M059J (cell line): ENCODE measurements at regions not wholly inside any gene's neighbourhood (a gene's known extent, or its start where the extent isn't known, plus 50 kb on each side); places are given as distances from the start of the nearest gene placed in this dataset.
A peak's percentile ranks its signal among the peaks of the same experiment; 100 is the strongest.

Experiments used
- DNase-seq: peaks from one replicate; pipeline ENCODE4 v3.0.0-alpha.2; 2012; ENCODE audit warnings: low read depth

GRCh38 chr2:194385376-194385775 lies 1271.7 kb upstream of the SLC39A10 start:
- no peak for DNase-seq

GRCh38 chr2:194383401-194383800 lies 1273.6 kb upstream of the SLC39A10 start:
- peak; percentile 1 for DNase-seq

GRCh38 chr2:194382221-194382620 lies 1274.8 kb upstream of the SLC39A10 start:
- no peak for DNase-seq

- DNase-seq = no peak
Observed at GRCh38 chr2:194380011-194380410, 1277.0 kb upstream of the SLC39A10 start.

GRCh38 chr2:194367390-194367789 lies 1289.6 kb upstream of the SLC39A10 start:
- peak; percentile 62 for DNase-seq

- DNase-seq = no peak
Observed at GRCh38 chr2:194363878-194364277, 1293.1 kb upstream of the SLC39A10 start.

GRCh38 chr2:194363295-194363694 lies 1293.7 kb upstream of the SLC39A10 start:
- DNase-seq = no peak

- DNase-seq = no peak
Observed at GRCh38 chr2:194352505-194352904, 1304.5 kb upstream of the SLC39A10 start.

- DNase-seq = no peak
Observed at GRCh38 chr2:194346193-194346592, 1310.8 kb upstream of the SLC39A10 start.

- no peak for DNase-seq
Observed at GRCh38 chr2:194345347-194345746, 1311.7 kb upstream of the SLC39A10 start.

GRCh38 chr2:194343167-194343566 lies 1313.9 kb upstream of the SLC39A10 start:
- no peak for DNase-seq

GRCh38 chr2:194332799-194333490 lies 1324.1 kb upstream of the SLC39A10 start:
- DNase-seq = no peak

GRCh38 chr2:194328456-194328855 lies 1328.6 kb upstream of the SLC39A10 start:
- DNase-seq = no peak

- DNase-seq = no peak
Observed at GRCh38 chr2:194327196-194327888, 1329.7 kb upstream of the SLC39A10 start.

GRCh38 chr2:194323740-194324139 lies 1333.3 kb upstream of the SLC39A10 start:
- no peak for DNase-seq

GRCh38 chr2:194320520-194320919 lies 1336.5 kb upstream of the SLC39A10 start:
- DNase-seq = no peak

- no peak for DNase-seq
Observed at GRCh38 chr2:194319222-194319992, 1337.6 kb upstream of the SLC39A10 start.

GRCh38 chr2:194314042-194314441 lies 1343.0 kb upstream of the SLC39A10 start:
- no peak for DNase-seq

- no peak for DNase-seq
Observed at GRCh38 chr2:194304191-194304590, 1352.8 kb upstream of the SLC39A10 start.

- DNase-seq = no peak
Observed at GRCh38 chr2:194301946-194302345, 1355.1 kb upstream of the SLC39A10 start.

- DNase-seq = no peak
Observed at GRCh38 chr2:194294156-194294555, 1362.9 kb upstream of the SLC39A10 start.

- peak; percentile 1 for DNase-seq
Observed at GRCh38 chr2:194291104-194291503, 1365.9 kb upstream of the SLC39A10 start.
